Peyer's patch (tissue), 4 donors: ENCODE measurements at regions not wholly inside any gene's neighbourhood (a gene's known extent, or its start where the extent isn't known, plus 50 kb on each side); places are given as distances from the start of the nearest gene placed in this dataset.

Experiments
- CTCF ChIP-seq, 6 experiments: fragments of 450-650 bp in 4 of 6; fragments of 200-600 bp in 2 of 6; sonication (generic) in 1 of 6; IDR thresholded peaks; one replicate each; pipeline ENCODE4 v1.5.1; 2017 to 2019; ENCODE audit warnings: antibody characterized with exemption in 6 of 6, mild to moderate bottlenecking in 3 of 6, moderate library complexity in 1 of 6
- POLR2A ChIP-seq, 2 donors: fragments of 450-650 bp; IDR thresholded peaks; one replicate each; pipeline ENCODE4 v1.5.1; 2017; ENCODE audit warnings: antibody characterized with exemption in 2 of 2, mild to moderate bottlenecking in 2 of 2, moderate library complexity in 2 of 2

- no peak for TF ChIP-seq CTCF (IDR thresholded peaks at IDR 0.05)
- TF ChIP-seq POLR2A (IDR thresholded peaks at IDR 0.05), result no peak
Observed at GRCh38 chr6:40054602-40055001, 120.3 kb upstream of the MOCS1 start.
